EH (cell line): ENCODE measurements at regions not wholly inside any gene's neighbourhood (a gene's known extent, or its start where the extent isn't known, plus 50 kb on each side); places are given as distances from the start of the nearest gene placed in this dataset.
"Not testable (repeated sequence)": the region's sequence is repeated elsewhere in the genome, so short reads cannot be mapped to it uniquely, and the experiment has no call there.

Experiments
- DNase-seq: peaks from one replicate; pipeline ENCODE4 v3.0.0-alpha.2; 2015; ENCODE audit warnings: low read depth

- no peak for DNase-seq
Observed at GRCh38 chr10:124242791-124243190, 149.4 kb upstream of the CHST15 start.

- no peak for DNase-seq
Observed at GRCh38 chr10:124242365-124242764, 149.0 kb upstream of the CHST15 start.

- not testable (repeated sequence) for DNase-seq
Observed at GRCh38 chr10:124241510-124241909, 148.1 kb upstream of the CHST15 start.

GRCh38 chr10:124240839-124241291 is 147.5 kb upstream of the CHST15 start:
- no peak for DNase-seq

- DNase-seq, result no peak
Observed at GRCh38 chr10:124239696-124240095, 146.3 kb upstream of the CHST15 start.

- DNase-seq, result no peak
Observed at GRCh38 chr10:124239134-124239533, 145.7 kb upstream of the CHST15 start.

GRCh38 chr10:124238367-124238766 is 145.0 kb upstream of the CHST15 start:
- DNase-seq, result no peak

- DNase-seq, result no peak
Observed at GRCh38 chr10:124237282-124237961, 144.0 kb upstream of the CHST15 start.

GRCh38 chr10:124236816-124237215 is 143.4 kb upstream of the CHST15 start:
- no peak for DNase-seq

GRCh38 chr10:124236136-124236535 is 142.7 kb upstream of the CHST15 start:
- no peak for DNase-seq

GRCh38 chr10:124235232-124235631 is 141.8 kb upstream of the CHST15 start:
- DNase-seq, result no peak

GRCh38 chr10:124233546-124234138 is 140.2 kb upstream of the CHST15 start:
- no peak for DNase-seq

- DNase-seq, result no peak
Observed at GRCh38 chr10:124232686-124233545, 139.5 kb upstream of the CHST15 start.

GRCh38 chr10:124231168-124232155 is 138.1 kb upstream of the CHST15 start:
- no peak for DNase-seq

- no peak for DNase-seq
Observed at GRCh38 chr10:124230635-124231167, 137.3 kb upstream of the CHST15 start.

- no peak for DNase-seq
Observed at GRCh38 chr10:124229989-124230634, 136.7 kb upstream of the CHST15 start.

- no peak for DNase-seq
Observed at GRCh38 chr10:124229201-124229988, 136.0 kb upstream of the CHST15 start.

GRCh38 chr10:124228471-124228870 is 135.1 kb upstream of the CHST15 start:
- DNase-seq, result no peak

- DNase-seq, result no peak
Observed at GRCh38 chr10:124227988-124228387, 134.6 kb upstream of the CHST15 start.
